GM19240 (cell line): ENCODE measurements at regions not wholly inside any gene's neighbourhood (a gene's known extent, or its start where the extent isn't known, plus 50 kb on each side); places are given as distances from the start of the nearest gene placed in this dataset.

Experiments used
- DNase-seq: peaks from one replicate; pipeline ENCODE4 v3.0.0; 2011; ENCODE audit warnings: low spot score; ENCODE audit not compliant: insufficient read length

- DNase-seq, result no peak
These were observed 239.7 kb upstream of the UGT8 start for GRCh38 chr4:114358901-114359300.

DNA sequence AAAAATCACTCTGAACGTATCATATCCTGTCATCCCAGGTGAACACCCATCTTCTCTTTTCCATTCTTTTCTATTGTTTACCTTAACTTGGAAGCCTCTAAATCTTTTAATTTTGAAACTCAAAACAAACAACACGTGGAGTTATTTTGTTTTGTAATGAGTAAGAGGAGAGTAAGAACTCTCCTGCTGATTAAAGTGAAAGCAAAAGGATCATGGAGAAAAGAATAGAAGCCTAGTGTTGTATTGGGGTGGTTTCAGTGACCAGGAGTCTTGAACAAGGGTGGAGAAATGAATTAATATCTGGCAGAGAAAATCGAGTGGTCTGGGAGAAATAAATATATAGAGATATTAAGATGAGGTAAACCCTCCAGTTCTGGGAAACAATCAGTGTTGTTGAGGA, 237.4 kb upstream of the UGT8 start:
- no peak for DNase-seq

GRCh38 chr4:114364857-114365256, 233.8 kb upstream of the UGT8 start:
- DNase-seq, result no peak

GRCh38 chr4:114365591-114365990, 233.0 kb upstream of the UGT8 start:
- no peak for DNase-seq

GRCh38 chr4:114366368-114366767, 232.2 kb upstream of the UGT8 start:
- no peak for DNase-seq

DNA sequence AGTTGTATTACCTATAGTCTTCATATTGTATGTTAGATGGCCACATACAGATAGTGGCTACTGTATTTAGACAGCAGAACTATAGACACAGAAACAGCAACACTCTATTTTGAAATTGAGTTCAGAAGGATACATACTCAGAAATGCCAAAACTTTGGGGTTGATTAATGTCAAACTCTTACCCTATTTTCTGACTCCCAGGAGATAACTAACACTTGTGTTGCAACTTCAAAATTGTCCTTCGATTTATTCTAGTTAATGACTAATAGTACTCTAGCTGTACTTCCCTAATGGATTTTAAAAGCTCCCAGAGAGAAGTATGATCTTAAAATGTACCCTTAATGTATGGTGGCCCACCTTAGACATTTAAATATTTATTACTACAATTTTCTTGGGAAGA, 229.9 kb upstream of the UGT8 start:
- no peak for DNase-seq

GRCh38 chr4:114373508-114373907, 225.1 kb upstream of the UGT8 start:
- no peak for DNase-seq

- no peak for DNase-seq
These were observed 220.2 kb upstream of the UGT8 start for GRCh38 chr4:114378305-114378903.

GRCh38 chr4:114383067-114383466, 215.5 kb upstream of the UGT8 start:
- DNase-seq, result no peak

DNA sequence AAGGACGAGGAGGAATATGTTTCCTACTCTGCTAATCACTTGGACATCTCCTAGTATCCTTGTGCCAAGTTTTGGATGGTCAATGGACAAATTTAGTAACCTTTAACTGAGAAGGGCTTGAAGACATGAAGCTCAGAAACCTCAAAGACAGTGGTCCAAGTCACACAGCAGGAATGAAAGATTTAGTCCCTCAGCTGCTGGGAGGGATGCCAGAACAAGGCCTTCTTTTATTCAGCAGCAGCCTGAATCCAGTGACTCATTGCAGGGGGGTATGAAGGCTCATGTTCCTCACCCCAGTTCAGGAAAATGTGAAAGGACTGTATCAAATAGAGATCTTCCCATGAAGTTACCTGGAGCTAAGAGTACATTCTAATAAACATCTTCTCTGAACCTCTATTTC, 214.9 kb upstream of the UGT8 start:
- no peak for DNase-seq

DNA sequence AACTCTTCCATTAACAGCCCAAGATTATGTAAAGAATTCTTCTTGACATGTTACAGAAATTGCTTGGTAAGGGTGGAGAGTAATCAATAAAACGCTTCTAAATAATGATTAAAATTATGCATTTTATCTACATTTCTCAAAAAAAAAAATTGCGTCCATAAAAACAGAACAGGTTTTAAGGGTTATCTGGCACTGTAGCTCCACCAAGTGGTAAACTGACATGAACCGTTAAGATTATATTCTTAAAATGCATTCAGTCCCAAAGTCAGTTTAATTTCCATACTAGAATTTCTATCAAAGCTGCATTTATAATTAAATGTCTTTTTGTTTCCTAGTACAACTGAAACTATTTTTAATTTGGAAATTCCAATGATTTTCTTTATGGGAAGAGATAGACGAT, 214.0 kb upstream of the UGT8 start:
- DNase-seq, result no peak

DNA sequence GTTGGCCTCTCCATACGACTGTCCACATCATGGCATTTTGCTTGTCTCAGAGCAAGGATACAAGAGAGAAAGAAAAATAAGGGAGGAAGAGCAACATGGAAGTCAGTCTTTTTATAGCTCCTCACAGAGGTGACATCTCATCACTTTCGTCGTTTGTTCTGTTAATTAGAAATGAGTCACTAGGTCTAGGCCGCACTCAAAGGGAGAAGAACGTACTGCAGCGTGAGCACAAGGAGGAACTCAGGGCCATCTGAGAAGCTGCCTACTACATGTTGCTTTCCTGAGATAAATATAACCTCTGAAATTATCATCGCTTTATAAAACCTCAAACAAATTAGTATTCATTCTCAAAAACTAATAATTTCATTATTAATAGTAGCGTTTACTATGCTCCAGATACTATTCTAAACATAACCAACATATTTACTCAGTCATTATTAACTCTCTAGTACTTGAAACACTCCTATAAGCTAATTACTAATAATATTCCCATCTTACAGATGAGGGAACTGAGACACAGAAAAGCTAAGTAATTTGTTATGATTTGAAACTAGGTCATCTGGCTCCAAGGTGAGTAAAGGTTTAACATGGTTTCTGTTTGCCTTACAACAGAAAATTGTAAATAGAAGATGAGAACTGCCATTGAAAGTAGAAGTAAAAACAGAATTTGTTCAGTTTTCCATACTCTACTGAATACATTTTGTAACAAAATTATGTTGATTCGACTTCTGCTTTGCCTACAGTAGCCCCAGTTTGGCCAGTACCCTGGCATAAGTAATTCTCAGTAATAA, 213.2 kb upstream of the UGT8 start:
- DNase-seq, result no peak

- no peak for DNase-seq
These were observed 211.9 kb upstream of the UGT8 start for GRCh38 chr4:114386637-114387233.

DNA sequence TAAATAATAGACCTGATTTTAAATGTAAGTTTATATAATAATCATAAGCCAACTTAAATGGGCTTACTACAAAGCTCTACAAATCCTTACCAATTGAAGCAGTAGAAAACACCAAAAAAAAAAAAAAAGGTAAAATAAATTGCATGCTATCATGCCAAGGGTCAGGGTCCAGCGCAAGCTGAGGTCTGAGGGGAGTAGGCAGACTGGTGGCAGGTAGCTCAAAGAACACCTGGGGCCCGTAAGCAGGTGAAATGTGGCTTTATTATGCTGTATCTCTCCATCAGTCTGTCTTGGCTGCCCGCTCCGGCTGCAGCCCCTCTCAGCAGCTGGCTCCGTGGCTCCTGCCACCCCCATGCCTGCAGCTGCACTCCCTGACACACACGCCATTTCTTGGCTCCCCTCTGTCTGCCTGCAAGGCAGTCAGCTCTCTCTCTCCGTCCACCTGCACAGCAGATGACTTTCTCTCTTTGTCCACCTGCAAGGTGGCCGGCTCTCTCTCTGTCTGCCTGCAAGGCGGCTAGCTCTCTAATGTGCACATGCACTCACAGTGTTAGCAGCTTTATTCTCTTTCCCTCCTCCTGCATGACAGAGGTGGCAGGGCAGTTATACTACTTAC, 209.4 kb upstream of the UGT8 start:
- DNase-seq, result no peak

- no peak for DNase-seq
These were observed 205.1 kb upstream of the UGT8 start for GRCh38 chr4:114393295-114394038.

DNA sequence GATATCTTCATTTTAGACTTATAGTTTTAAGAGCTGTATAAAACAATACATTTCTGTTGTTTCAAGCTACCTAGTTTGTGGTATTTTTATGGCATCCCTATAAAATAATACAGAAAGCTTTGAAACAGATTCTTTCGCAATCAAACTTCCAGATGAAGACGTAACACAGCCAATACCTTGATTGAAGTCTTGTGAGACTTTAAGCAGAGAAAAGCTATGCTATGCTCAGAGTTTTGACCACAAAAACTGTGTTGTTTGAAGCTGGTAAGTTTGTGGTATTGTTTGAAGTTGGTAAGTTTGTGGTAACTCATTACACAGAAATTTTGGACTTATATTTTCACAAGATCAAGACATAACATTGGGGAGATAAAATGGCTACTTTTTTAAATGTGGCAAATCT, 201.8 kb upstream of the UGT8 start:
- DNase-seq, result no peak

- DNase-seq, result no peak
These were observed 200.2 kb upstream of the UGT8 start for GRCh38 chr4:114398410-114398809.

GRCh38 chr4:114399105-114399504, 199.5 kb upstream of the UGT8 start:
- DNase-seq, result no peak

- DNase-seq, result no peak
These were observed 198.1 kb upstream of the UGT8 start for GRCh38 chr4:114400531-114400930.

- DNase-seq, result no peak
These were observed 197.1 kb upstream of the UGT8 start for GRCh38 chr4:114401483-114401882.

DNA sequence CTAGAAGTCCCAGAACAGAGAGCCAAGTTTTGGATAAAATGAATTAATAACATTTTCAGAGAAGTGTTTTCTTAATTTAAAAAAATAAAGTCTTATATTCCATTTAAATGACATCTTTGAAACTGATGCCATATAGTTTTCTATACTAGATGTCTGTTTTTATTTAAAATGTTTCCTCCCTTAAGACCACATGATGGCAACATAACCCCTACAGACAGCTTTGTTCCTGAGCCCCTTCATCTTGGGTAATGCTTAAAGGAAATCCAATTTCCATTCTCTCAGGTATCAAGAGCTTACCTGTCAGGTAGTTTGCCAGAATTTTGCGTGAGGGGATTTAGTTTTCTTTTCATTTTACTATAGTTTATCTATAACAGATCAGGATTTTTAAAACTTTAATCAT, 181.4 kb upstream of the UGT8 start:
- no peak for DNase-seq

- no peak for DNase-seq
These were observed 178.5 kb upstream of the UGT8 start for GRCh38 chr4:114420069-114420468.
